ENCODE measurements at regions not wholly inside any gene's neighbourhood (a gene's known extent, or its start where the extent isn't known, plus 50 kb on each side); places are given as distances from the start of the nearest gene placed in this dataset.

- DNase-seq (ENCODE audit: low read depth, low spot score): no peak
Measured at GRCh38 chr10:10794046-10794445, 223.6 kb upstream of the CELF2 start.

- peak; percentile 73 for DNase-seq (ENCODE audit: low read depth, low spot score)
Measured at GRCh38 chr10:10794791-10795191, 222.9 kb upstream of the CELF2 start.

- DNase-seq (ENCODE audit: low read depth, low spot score): no peak
Measured at GRCh38 chr10:10796061-10796773, 221.5 kb upstream of the CELF2 start.

- no peak for DNase-seq (ENCODE audit: low read depth, low spot score)
Measured at GRCh38 chr10:10796774-10797415, 220.8 kb upstream of the CELF2 start.

GRCh38 chr10:10797513-10797912 is 220.2 kb upstream of the CELF2 start:
- no peak for DNase-seq (ENCODE audit: low read depth, low spot score)

GRCh38 chr10:10798102-10798863 is 219.4 kb upstream of the CELF2 start:
- no peak for DNase-seq (ENCODE audit: low read depth, low spot score)

GRCh38 chr10:10798864-10799192 is 218.8 kb upstream of the CELF2 start:
- no peak for DNase-seq (ENCODE audit: low read depth, low spot score)

GRCh38 chr10:10800961-10801360 is 216.7 kb upstream of the CELF2 start:
- DNase-seq (ENCODE audit: low read depth, low spot score): no peak

- no peak for DNase-seq (ENCODE audit: low read depth, low spot score)
Measured at GRCh38 chr10:10803278-10803677, 214.4 kb upstream of the CELF2 start.

GRCh38 chr10:10804061-10804460 is 213.6 kb upstream of the CELF2 start:
- no peak for DNase-seq (ENCODE audit: low read depth, low spot score)

GRCh38 chr10:10804998-10805740 is 212.5 kb upstream of the CELF2 start:
- no peak for DNase-seq (ENCODE audit: low read depth, low spot score)

GRCh38 chr10:10807106-10807505 is 210.6 kb upstream of the CELF2 start:
- no peak for DNase-seq (ENCODE audit: low read depth, low spot score)

GRCh38 chr10:10811562-10811961 is 206.1 kb upstream of the CELF2 start:
- DNase-seq (ENCODE audit: low read depth, low spot score): no peak

GRCh38 chr10:10813656-10814055 is 204.0 kb upstream of the CELF2 start:
- no peak for DNase-seq (ENCODE audit: low read depth, low spot score)

- DNase-seq (ENCODE audit: low read depth, low spot score): no peak
Measured at GRCh38 chr10:10814069-10814468, 203.6 kb upstream of the CELF2 start.

GRCh38 chr10:10816447-10816846 is 201.2 kb upstream of the CELF2 start:
- DNase-seq (ENCODE audit: low read depth, low spot score): no peak

- DNase-seq (ENCODE audit: low read depth, low spot score): no peak
Measured at GRCh38 chr10:10817609-10818008, 200.1 kb upstream of the CELF2 start.

GRCh38 chr10:10818082-10818481 is 199.6 kb upstream of the CELF2 start:
- DNase-seq (ENCODE audit: low read depth, low spot score): no peak

GRCh38 chr10:10819206-10819856 is 198.3 kb upstream of the CELF2 start:
- DNase-seq (ENCODE audit: low read depth, low spot score): no peak

GRCh38 chr10:10821926-10822325 is 195.7 kb upstream of the CELF2 start:
- no peak for DNase-seq (ENCODE audit: low read depth, low spot score)

GRCh38 chr10:10824591-10825148 is 193.0 kb upstream of the CELF2 start:
- peak; percentile 32 for DNase-seq (ENCODE audit: low read depth, low spot score)
